ENCODE measurements at regions not wholly inside any gene's neighbourhood (a gene's known extent, or its start where the extent isn't known, plus 50 kb on each side); places are given as distances from the start of the nearest gene placed in this dataset.

GRCh38 chr2:53568469-53568868, 199.1 kb upstream of the CHAC2 start:
- no peak for TF ChIP-seq CTCF (IDR thresholded peaks at IDR 0.05)
- TF ChIP-seq EP300 (IDR thresholded peaks at IDR 0.05): no peak
- no peak for TF ChIP-seq POLR2A (IDR thresholded peaks at IDR 0.05)
